CD4-positive, alpha-beta memory T cell (primary cell): ENCODE measurements at regions not wholly inside any gene's neighbourhood (a gene's known extent, or its start where the extent isn't known, plus 50 kb on each side); places are given as distances from the start of the nearest gene placed in this dataset.
"Not testable (repeated sequence)": the region's sequence is repeated elsewhere in the genome, so short reads cannot be mapped to it uniquely, and the experiment has no call there.

Experiments used
- CTCF ChIA-PET: fragments of 350-600 bp; sonication (Branson Sonifier 250); formaldehyde crosslinking; loops from one replicate; lab custom pipeline; 2021; ENCODE audit warnings: inconsistent platforms; ENCODE audit not compliant: partially characterized antibody; lab: Charles Lee
- POLR2A ChIA-PET: fragments of 350-600 bp; sonication (Branson Sonifier 250); formaldehyde crosslinking; loops from one replicate; lab custom pipeline; 2021; ENCODE audit not compliant: partially characterized antibody; lab: Charles Lee
- DNase-seq, 5 donors: peaks; one replicate each; pipeline versions ENCODE4 v3.0.0 to v3.0.0-alpha.2; 2020 to 2022; ENCODE audit warnings: mixed read lengths in 1 of 5
- H3K27ac ChIP-seq: one replicate; pipeline ENCODE4 v1.7.0; 2013; ENCODE audit warnings: low read depth, low read length
- H3K27me3 ChIP-seq: 2 replicates; pipeline ENCODE4 v1.7.0; 2013; ENCODE audit warnings: mild to moderate bottlenecking, low read length, moderate library complexity; ENCODE audit not compliant: insufficient read depth
- H3K36me3 ChIP-seq: 2 replicates; pipeline ENCODE4 v1.7.0; 2013; ENCODE audit warnings: mild to moderate bottlenecking, low read length, moderate library complexity; ENCODE audit not compliant: insufficient read depth
- H3K4me1 ChIP-seq: 2 replicates; pipeline ENCODE4 v1.7.0; 2013; ENCODE audit warnings: mild to moderate bottlenecking, low read length, moderate library complexity; ENCODE audit not compliant: insufficient read depth
- H3K4me3 ChIP-seq, 2 donors: one replicate each; pipeline ENCODE4 v1.7.0; 2013; ENCODE audit warnings: low read length in 2 of 2, mild to moderate bottlenecking in 1 of 2
- H3K9me3 ChIP-seq, 2 donors: one replicate each; pipeline ENCODE4 v1.7.0; 2013; ENCODE audit warnings: low read length in 2 of 2, control low read depth in 1 of 2; ENCODE audit not compliant: control insufficient read depth in 1 of 2
- H3K27ac Mint-ChIP-seq, 7 donors: one replicate each; pipeline ENCODE4 v1.8.0; 2020 to 2021; ENCODE audit warnings: mixed read lengths in 7 of 7, mild to moderate bottlenecking in 6 of 7, inconsistent platforms in 3 of 7, moderate library complexity in 3 of 7
- H3K27me3 Mint-ChIP-seq, 2 donors: one replicate each; pipeline ENCODE4 v1.8.0; 2020 to 2021; ENCODE audit warnings: mixed read lengths in 2 of 2
- H3K36me3 Mint-ChIP-seq, 2 donors: one replicate each; pipeline ENCODE4 v1.8.0; 2020 to 2021; ENCODE audit warnings: mixed read lengths in 2 of 2, inconsistent platforms in 1 of 2, mild to moderate bottlenecking in 1 of 2
- H3K4me1 Mint-ChIP-seq, 4 donors: one replicate each; pipeline ENCODE4 v1.8.0; 2020 to 2021; ENCODE audit warnings: mixed read lengths in 4 of 4, mild to moderate bottlenecking in 1 of 4
- H3K4me3 Mint-ChIP-seq, 8 donors: one replicate each; pipeline ENCODE4 v1.8.0; 2020 to 2021; ENCODE audit warnings: mixed read lengths in 8 of 8, mild to moderate bottlenecking in 7 of 8, moderate library complexity in 6 of 8, inconsistent platforms in 3 of 8
- H3K9me3 Mint-ChIP-seq, 8 donors: one replicate each; pipeline ENCODE4 v1.8.0; 2020 to 2021; ENCODE audit warnings: mixed read lengths in 8 of 8, mild to moderate bottlenecking in 5 of 8, inconsistent platforms in 3 of 8, moderate library complexity in 1 of 8
- intact Hi-C: fragments of 100-400 bp; cut with micrococcal nuclease; formaldehyde crosslinking; loops from one replicate; pipeline ENCODE4 v1.15.1; 2023

DNA sequence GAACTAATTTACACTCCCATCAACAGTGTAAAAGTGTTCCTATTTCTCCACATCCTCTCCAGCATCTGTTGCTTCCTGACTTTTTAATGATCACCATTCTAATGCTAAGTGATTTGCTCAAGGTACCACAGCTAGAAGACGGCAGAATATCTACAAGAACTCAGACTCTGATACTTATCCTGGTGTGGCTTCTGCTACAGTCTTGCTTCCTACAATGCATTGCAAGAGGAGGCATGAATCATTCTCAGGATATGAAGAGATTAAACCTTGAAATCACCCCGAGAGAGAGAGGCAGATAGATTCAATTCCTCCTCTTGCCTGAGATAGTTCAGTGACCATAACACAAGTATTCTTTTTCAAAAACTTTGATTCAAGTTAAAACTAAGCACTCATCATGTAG, 306.4 kb downstream of the TBC1D4 start:
- H3K4me1 Mint-ChIP-seq: no peaks in the 10 kb centered on the region
- no peak overlapping the region for H3K4me3 Mint-ChIP-seq
- CTCF ChIA-PET: no interaction called here
- intact Hi-C loops: no loop called here
- Histone ChIP-seq H3K4me1 (no peaks in the 10 kb centered on the region), H3K36me3 (no peaks in the 10 kb centered on the region), H3K27ac (no peak overlapping the region), H3K9me3 (no peaks in the 10 kb centered on the region), H3K27me3 (no peaks in the 10 kb centered on the region), H3K4me3 (no peak overlapping the region)
- H3K27me3 Mint-ChIP-seq: peaks cover 5 to 7% of the 10 kb centered on the region in 2 donors
- H3K36me3 Mint-ChIP-seq: no peaks in the 10 kb centered on the region
- POLR2A ChIA-PET: no interaction called here
- DNase-seq: no peak
- no peak overlapping the region for H3K27ac Mint-ChIP-seq
- peaks cover 3 to 9% (median 6%) of the 10 kb centered on the region in 8 donors for H3K9me3 Mint-ChIP-seq

DNA sequence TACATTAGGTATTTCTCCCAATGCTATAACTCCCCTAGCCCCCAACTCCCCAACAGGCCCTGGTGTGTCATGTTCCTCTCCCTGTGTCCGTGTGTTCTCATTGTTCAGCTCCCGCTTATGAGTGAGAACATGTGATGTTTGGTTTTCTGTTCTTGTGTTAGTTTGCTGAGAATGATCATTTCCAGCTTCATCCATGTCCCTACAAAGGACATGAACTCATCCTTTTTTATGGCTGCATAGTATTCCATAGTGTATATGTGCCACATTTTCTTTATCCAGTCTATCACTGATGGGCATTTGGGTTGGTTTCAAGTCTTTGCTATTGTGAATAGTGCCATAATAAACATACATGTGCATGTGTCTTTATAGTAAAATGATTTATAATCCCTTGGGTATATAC, 306.9 kb downstream of the TBC1D4 start:
- not testable (repeated sequence) for H3K4me3 Mint-ChIP-seq, H3K27ac Mint-ChIP-seq, H3K4me3 ChIP-seq

DNA sequence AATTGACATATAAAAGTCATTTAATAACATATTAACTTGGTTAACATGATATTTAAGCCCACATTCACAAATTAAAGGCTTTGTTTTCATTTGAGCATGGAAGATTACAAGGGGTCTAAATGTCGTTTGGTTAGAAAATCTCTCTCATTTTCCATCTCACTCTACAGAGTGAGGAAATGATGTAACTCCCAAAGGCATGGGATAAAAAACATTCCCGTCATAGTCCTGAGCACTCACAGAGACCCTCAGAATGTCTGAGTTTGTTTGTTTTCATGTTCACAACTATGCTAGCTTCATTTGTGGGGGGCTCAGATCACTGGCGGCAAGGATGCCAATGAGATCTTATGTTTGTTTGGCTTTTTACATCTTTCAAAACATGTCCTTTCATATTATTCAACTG, 307.5 kb downstream of the TBC1D4 start:
- intact Hi-C loops: no loop called here
- POLR2A ChIA-PET: no interaction called here

More for the DNA sequence above, 306.9 kb downstream of the TBC1D4 start:
- H3K4me1 ChIP-seq, H3K9me3 Mint-ChIP-seq, H3K27me3 Mint-ChIP-seq, H3K36me3 ChIP-seq, H3K27me3 ChIP-seq, H3K9me3 ChIP-seq, intact Hi-C loops, H3K36me3 Mint-ChIP-seq, H3K4me1 Mint-ChIP-seq, DNase-seq, H3K27ac ChIP-seq, CTCF ChIA-PET, POLR2A ChIA-PET: not testable (repeated sequence)

DNA sequence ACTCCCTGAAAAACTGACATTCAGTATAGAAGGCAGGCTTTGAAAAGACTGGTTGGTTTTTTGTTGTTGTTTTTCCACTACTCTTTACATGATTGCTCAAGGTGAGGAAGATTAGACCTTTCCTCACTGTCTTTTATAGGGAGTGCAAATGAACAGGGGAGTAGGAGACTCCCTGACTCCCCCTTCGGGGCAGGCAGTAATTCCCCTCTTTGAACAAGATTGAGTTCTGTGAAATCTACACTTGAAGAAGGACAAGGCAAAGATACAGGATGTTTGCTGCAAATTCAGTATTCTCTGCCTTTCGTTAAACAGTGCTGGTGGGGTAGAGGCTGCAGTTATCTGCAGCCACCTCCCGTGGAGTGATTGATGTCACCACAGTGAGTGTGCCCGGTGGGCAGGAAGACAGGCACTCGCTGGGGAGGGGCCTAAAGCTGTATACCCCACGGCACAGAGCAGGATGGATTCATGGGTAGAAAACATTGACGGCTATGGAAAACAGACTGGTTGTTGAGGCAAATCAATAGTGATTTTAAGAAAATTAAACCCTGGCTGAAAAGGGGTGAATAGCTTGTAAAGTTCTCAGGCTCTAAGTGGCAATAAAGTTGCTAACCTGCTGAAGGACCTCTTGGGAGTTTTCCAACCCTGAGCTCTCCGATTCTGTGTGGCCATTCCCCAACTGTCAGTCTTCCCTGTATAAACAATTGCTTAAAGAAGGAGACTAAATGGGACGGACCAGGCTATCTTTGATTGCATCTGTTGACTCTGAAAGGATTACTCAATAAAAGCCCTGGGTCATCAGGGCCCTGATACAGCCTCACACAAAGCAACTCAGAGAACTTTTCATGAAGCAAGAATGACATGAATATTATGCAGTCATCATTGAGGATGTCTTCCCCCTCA, 308.3 kb downstream of the TBC1D4 start:
- no peak for DNase-seq
- no peak overlapping the region for H3K27ac ChIP-seq
- H3K36me3 Mint-ChIP-seq: no peaks in the 10 kb centered on the region
- no peaks in the 10 kb centered on the region for H3K4me1 ChIP-seq
- H3K4me1 Mint-ChIP-seq: no peaks in the 10 kb centered on the region
- H3K27me3 Mint-ChIP-seq: peaks cover 5 to 7% of the 10 kb centered on the region in 2 donors
- CTCF ChIA-PET: no interaction called here
- H3K4me3 ChIP-seq: no peak overlapping the region
- H3K27me3 ChIP-seq: no peaks in the 10 kb centered on the region
- H3K9me3 ChIP-seq: no peaks in the 10 kb centered on the region
- no peak overlapping the region for H3K4me3 Mint-ChIP-seq
- H3K36me3 ChIP-seq: no peaks in the 10 kb centered on the region
- POLR2A ChIA-PET: no interaction called here
- H3K27ac Mint-ChIP-seq: no peak overlapping the region
- intact Hi-C loops: no loop called here
- peaks cover 3 to 9% (median 6%) of the 10 kb centered on the region in 8 donors for H3K9me3 Mint-ChIP-seq

More for the DNA sequence above, 307.5 kb downstream of the TBC1D4 start:
- Histone ChIP-seq H3K4me3 (no peak overlapping the region), H3K9me3 (no peaks in the 10 kb centered on the region), H3K27ac (no peak overlapping the region), H3K36me3 (no peaks in the 10 kb centered on the region), H3K27me3 (no peaks in the 10 kb centered on the region), H3K4me1 (no peaks in the 10 kb centered on the region)
- peaks cover 3 to 9% (median 6%) of the 10 kb centered on the region in 8 donors for H3K9me3 Mint-ChIP-seq
- no peak overlapping the region for H3K4me3 Mint-ChIP-seq
- no peak overlapping the region for H3K27ac Mint-ChIP-seq
- no peak for DNase-seq
- H3K4me1 Mint-ChIP-seq: no peaks in the 10 kb centered on the region
- peaks cover 5 to 7% of the 10 kb centered on the region in 2 donors for H3K27me3 Mint-ChIP-seq
- CTCF ChIA-PET: no interaction called here
- H3K36me3 Mint-ChIP-seq: no peaks in the 10 kb centered on the region

DNA sequence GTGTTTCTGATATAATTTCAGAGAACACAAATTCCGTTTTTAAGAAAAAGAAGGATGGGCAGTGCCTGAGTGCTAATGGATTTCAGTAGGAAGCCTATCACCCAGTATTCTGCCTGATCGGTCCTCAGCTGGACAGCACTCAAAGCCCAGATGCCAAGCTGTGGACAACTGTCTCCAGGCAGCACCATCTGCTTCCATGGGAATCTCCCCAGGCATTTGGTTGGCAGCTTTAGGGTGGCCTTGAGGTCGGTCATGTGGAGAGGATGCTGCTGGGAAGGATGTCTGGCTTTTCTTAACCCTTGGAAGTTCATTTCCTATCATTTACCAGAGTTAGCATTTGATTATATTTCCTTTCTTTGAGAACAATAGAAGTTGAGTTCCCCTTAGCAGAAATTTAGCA, 311.7 kb downstream of the TBC1D4 start:
- ChIA-PET CTCF (no interaction called here), POLR2A (no interaction called here)
- no peak for DNase-seq

DNA sequence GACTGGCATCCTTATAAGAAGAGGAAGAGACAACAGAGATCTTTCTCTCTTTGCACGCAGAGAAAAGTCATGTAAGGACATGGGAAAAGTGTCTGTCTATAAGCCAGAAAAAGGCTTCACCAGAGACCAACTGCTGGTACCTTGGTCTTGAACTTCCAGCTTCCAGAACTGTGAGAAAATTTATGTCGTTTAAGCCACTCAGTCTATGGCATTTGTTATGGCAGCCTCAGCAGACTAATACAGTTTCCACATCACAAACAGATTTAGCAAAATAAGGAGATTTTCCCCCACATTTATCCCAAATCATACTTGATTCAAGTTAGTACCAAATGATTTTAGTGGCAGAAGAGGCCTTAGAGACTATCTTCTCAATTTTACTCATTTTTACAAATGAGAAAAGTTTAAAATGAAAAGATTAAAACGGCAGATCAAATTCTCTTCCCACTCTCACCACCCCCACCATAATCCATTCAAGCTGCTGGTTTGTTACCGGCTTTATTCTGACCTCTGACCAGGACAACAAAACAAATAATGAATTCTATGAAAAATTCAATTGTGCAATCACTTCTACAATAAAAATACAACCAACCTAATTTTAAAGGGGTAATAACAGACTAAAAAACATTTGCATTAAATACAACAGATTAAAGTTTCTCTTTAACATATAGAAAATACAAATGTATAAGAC, 316.3 kb downstream of the TBC1D4 start:
- peaks cover 3% of the 10 kb centered on the region in 2 donors for H3K27me3 Mint-ChIP-seq

More for the DNA sequence above, 311.7 kb downstream of the TBC1D4 start:
- Histone ChIP-seq H3K9me3 (no peaks in the 10 kb centered on the region), H3K27ac (no peak overlapping the region), H3K36me3 (no peaks in the 10 kb centered on the region), H3K4me3 (no peak overlapping the region), H3K4me1 (no peaks in the 10 kb centered on the region), H3K27me3 (no peaks in the 10 kb centered on the region)
- Mint-ChIP-seq H3K4me1 (no peaks in the 10 kb centered on the region), H3K4me3 (no peak overlapping the region), H3K9me3 (peaks cover 0 to 5% (median 2%) of the 10 kb centered on the region in 8 donors), H3K36me3 (no peaks in the 10 kb centered on the region), H3K27me3 (peaks cover 2 to 7% of the 10 kb centered on the region in 2 donors), H3K27ac (no peak overlapping the region)
- intact Hi-C loops: no loop called here

DNA sequence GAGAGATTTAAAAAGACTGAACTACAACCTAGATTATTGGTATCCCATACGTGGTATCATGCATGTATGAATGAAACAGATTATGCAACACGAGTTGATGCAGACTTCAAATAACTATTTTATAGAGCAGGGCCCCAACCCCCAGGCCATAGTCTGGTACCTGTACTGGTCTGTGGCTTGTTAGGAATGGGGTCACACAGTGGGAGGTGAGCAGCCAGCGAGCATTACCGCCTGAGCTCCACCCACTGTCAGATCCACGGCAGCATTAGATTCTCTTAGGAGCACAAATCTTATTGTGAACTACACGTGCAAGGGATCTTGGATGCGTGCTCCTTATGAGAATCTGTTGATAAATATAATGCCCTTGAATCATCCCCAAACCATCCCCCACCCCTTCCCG, 320.2 kb downstream of the TBC1D4 start:
- no peaks in the 10 kb centered on the region for H3K36me3 Mint-ChIP-seq
- no peaks in the 10 kb centered on the region for H3K4me1 Mint-ChIP-seq
- H3K27me3 ChIP-seq: no peaks in the 10 kb centered on the region
- no peaks in the 10 kb centered on the region for H3K4me1 ChIP-seq
- H3K4me3 ChIP-seq: no peak overlapping the region
- ChIA-PET POLR2A (no interaction called here), CTCF (no interaction called here)
- no peak overlapping the region for H3K27ac ChIP-seq
- peaks cover 0 to 4% (median 0%) of the 10 kb centered on the region in 8 donors for H3K9me3 Mint-ChIP-seq
- H3K9me3 ChIP-seq: no peaks in the 10 kb centered on the region
- H3K27ac Mint-ChIP-seq: no peak overlapping the region
- intact Hi-C loops: no loop called here
- no peaks in the 10 kb centered on the region for H3K36me3 ChIP-seq
- H3K27me3 Mint-ChIP-seq: peaks cover 6 to 12% of the 10 kb centered on the region in 2 donors
- H3K4me3 Mint-ChIP-seq: no peak overlapping the region
- no peak for DNase-seq

More for the DNA sequence above, 316.3 kb downstream of the TBC1D4 start:
- no peak for DNase-seq
- Histone ChIP-seq H3K9me3 (no peaks in the 10 kb centered on the region), H3K27me3 (no peaks in the 10 kb centered on the region), H3K27ac (no peak overlapping the region), H3K36me3 (no peaks in the 10 kb centered on the region), H3K4me3 (no peak overlapping the region), H3K4me1 (no peaks in the 10 kb centered on the region)
- Mint-ChIP-seq H3K27ac (peak overlapping the region in 1 of 7 donors; percentile 29), H3K4me3 (no peak overlapping the region), H3K4me1 (no peaks in the 10 kb centered on the region), H3K9me3 (no peaks in the 10 kb centered on the region), H3K36me3 (no peaks in the 10 kb centered on the region)
- ChIA-PET CTCF (no interaction called here), POLR2A (no interaction called here)
- intact Hi-C loops: no loop called here
